Progenitor cell of endocrine pancreas (in vitro differentiated cells): ENCODE measurements at regions not wholly inside any gene's neighbourhood (a gene's known extent, or its start where the extent isn't known, plus 50 kb on each side); places are given as distances from the start of the nearest gene placed in this dataset.
"Not testable (repeated sequence)": the region's sequence is repeated elsewhere in the genome, so short reads cannot be mapped to it uniquely, and the experiment has no call there.

Source experiments
- DNase-seq: peaks from one replicate; pipeline ENCODE4 v3.0.0; 2021; ENCODE audit warnings: low spot score; ENCODE audit not compliant: unreplicated experiment
- H3K27ac Mint-ChIP-seq: 2 replicates; pipeline ENCODE4 v1.8.0; 2021; ENCODE audit warnings: mild to moderate bottlenecking, moderate library complexity, mixed read lengths
- H3K27me3 Mint-ChIP-seq: 2 replicates; pipeline ENCODE4 v1.8.0; 2021; ENCODE audit warnings: mixed read lengths
- H3K36me3 Mint-ChIP-seq: 2 replicates; pipeline ENCODE4 v1.8.0; 2022; ENCODE audit warnings: mixed read lengths; ENCODE audit not compliant: insufficient read depth
- H3K4me1 Mint-ChIP-seq: 2 replicates; pipeline ENCODE4 v1.8.0; 2021; ENCODE audit warnings: low read depth, mixed read lengths
- H3K4me3 Mint-ChIP-seq: 2 replicates; pipeline ENCODE4 v1.8.0; 2021; ENCODE audit warnings: low read depth, mild to moderate bottlenecking, moderate library complexity, mixed read lengths
- H3K9me3 Mint-ChIP-seq: 2 replicates; pipeline ENCODE4 v1.8.0; 2021; ENCODE audit warnings: low read depth, mixed read lengths
- CTCF ChIP-seq: fragments of 200-600 bp; sonication (generic); IDR thresholded peaks from one replicate; pipeline ENCODE4 v1.5.0; 2021; ENCODE audit warnings: antibody characterized with exemption, mild to moderate bottlenecking; ENCODE audit not compliant: unreplicated experiment

GRCh38 chr4:66736606-66737005 is 808.7 kb downstream of the CENPC start:
- Mint-ChIP-seq H3K4me1 (peaks cover 2% of the 10 kb centered on the region), H3K9me3 (peaks cover 3% of the 10 kb centered on the region), H3K4me3 (no peak overlapping the region), H3K27ac (no peak overlapping the region), H3K27me3 (no peaks in the 10 kb centered on the region), H3K36me3 (no peaks in the 10 kb centered on the region)
- no peak for DNase-seq
- no peak for TF ChIP-seq CTCF

GRCh38 chr4:66728280-66728679 is 817.0 kb downstream of the CENPC start:
- peaks cover 6% of the 10 kb centered on the region for H3K4me1 Mint-ChIP-seq
- H3K36me3 Mint-ChIP-seq: no peaks in the 10 kb centered on the region
- no peak for TF ChIP-seq CTCF
- no peaks in the 10 kb centered on the region for H3K27me3 Mint-ChIP-seq
- H3K4me3 Mint-ChIP-seq: no peak overlapping the region
- DNase-seq: no peak
- H3K9me3 Mint-ChIP-seq: peaks cover 7% of the 10 kb centered on the region
- no peak overlapping the region for H3K27ac Mint-ChIP-seq

- DNase-seq, H3K36me3 Mint-ChIP-seq, H3K27ac Mint-ChIP-seq, H3K9me3 Mint-ChIP-seq, H3K4me1 Mint-ChIP-seq, H3K27me3 Mint-ChIP-seq, H3K4me3 Mint-ChIP-seq: not testable (repeated sequence)
Observed at GRCh38 chr4:66712301-66712921, 832.9 kb downstream of the CENPC start.

- Mint-ChIP-seq H3K27ac (no peak overlapping the region), H3K36me3 (no peaks in the 10 kb centered on the region), H3K4me1 (peaks cover 2% of the 10 kb centered on the region), H3K4me3 (no peak overlapping the region), H3K27me3 (no peaks in the 10 kb centered on the region), H3K9me3 (no peaks in the 10 kb centered on the region)
- TF ChIP-seq CTCF: no peak
- no peak for DNase-seq
Observed at GRCh38 chr4:66704243-66704642, 841.1 kb downstream of the CENPC start.

GRCh38 chr4:66694739-66695138 is 850.6 kb downstream of the CENPC start:
- DNase-seq: no peak
- Mint-ChIP-seq H3K9me3 (no peaks in the 10 kb centered on the region), H3K4me3 (no peak overlapping the region), H3K36me3 (no peaks in the 10 kb centered on the region), H3K4me1 (peaks cover 7% of the 10 kb centered on the region), H3K27ac (no peak overlapping the region), H3K27me3 (no peaks in the 10 kb centered on the region)
- TF ChIP-seq CTCF: no peak

- TF ChIP-seq CTCF: no peak
- H3K4me1 Mint-ChIP-seq: peaks cover 7% of the 10 kb centered on the region
- no peak for DNase-seq
- H3K27ac Mint-ChIP-seq: peak overlapping the region; percentile 8
- H3K4me3 Mint-ChIP-seq: no peak overlapping the region
- no peaks in the 10 kb centered on the region for H3K9me3 Mint-ChIP-seq
- no peaks in the 10 kb centered on the region for H3K36me3 Mint-ChIP-seq
- H3K27me3 Mint-ChIP-seq: no peaks in the 10 kb centered on the region
Observed at GRCh38 chr4:66693694-66694093, 851.6 kb downstream of the CENPC start.
